ENCODE measurements at regions not wholly inside any gene's neighbourhood (a gene's known extent, or its start where the extent isn't known, plus 50 kb on each side); places are given as distances from the start of the nearest gene placed in this dataset.

DNA sequence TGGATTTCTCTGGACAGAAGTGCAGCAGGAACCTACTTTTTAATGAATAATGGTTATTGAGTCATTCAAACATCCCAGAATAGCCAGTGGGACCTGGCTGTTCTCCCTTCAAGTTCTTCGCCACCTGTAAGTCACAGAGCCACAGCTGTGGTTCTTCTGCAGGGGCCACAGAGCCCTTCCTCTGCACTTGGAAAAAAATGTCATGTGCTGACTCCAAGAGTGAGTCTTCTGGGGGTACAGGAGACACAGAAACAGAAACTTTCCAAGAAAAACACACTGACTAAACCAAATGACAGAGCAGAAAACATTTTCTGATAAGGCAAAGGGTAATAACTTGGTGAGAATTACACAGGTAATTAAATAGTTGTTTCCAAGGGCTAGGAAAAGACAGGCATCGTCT, 68.7 kb upstream of the FN1 start:
- TF ChIP-seq, protein P1, sequence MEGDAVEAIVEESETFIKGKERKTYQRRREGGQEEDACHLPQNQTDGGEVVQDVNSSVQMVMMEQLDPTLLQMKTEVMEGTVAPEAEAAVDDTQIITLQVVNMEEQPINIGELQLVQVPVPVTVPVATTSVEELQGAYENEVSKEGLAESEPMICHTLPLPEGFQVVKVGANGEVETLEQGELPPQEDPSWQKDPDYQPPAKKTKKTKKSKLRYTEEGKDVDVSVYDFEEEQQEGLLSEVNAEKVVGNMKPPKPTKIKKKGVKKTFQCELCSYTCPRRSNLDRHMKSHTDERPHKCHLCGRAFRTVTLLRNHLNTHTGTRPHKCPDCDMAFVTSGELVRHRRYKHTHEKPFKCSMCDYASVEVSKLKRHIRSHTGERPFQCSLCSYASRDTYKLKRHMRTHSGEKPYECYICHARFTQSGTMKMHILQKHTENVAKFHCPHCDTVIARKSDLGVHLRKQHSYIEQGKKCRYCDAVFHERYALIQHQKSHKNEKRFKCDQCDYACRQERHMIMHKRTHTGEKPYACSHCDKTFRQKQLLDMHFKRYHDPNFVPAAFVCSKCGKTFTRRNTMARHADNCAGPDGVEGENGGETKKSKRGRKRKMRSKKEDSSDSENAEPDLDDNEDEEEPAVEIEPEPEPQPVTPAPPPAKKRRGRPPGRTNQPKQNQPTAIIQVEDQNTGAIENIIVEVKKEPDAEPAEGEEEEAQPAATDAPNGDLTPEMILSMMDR (IDR thresholded peaks at IDR 0.05), result no peak
- TF ChIP-seq POLR2A (IDR thresholded peaks at IDR 0.05), result no peak
